H1 (cell line): ENCODE measurements at regions not wholly inside any gene's neighbourhood (a gene's known extent, or its start where the extent isn't known, plus 50 kb on each side); places are given as distances from the start of the nearest gene placed in this dataset.

ENCODE experiments used
- CTCF ChIA-PET: fragments of 300-600 bp; sonication (Branson Sonifier 250); formaldehyde crosslinking; loops from one replicate; lab custom pipeline; 2021; ENCODE audit not compliant: partially characterized antibody; lab: Charles Lee
- POLR2A ChIA-PET: fragments of 300-600 bp; sonication (Branson Sonifier 250); formaldehyde crosslinking; loops from one replicate; lab custom pipeline; 2021; ENCODE audit warnings: inconsistent platforms; ENCODE audit not compliant: partially characterized antibody; lab: Charles Lee
- DNase-seq, 2 experiments: peaks; one replicate each; pipeline versions ENCODE4 v3.0.0 to v3.0.0-alpha.2; 2010 to 2022; ENCODE audit warnings: low spot score in 2 of 2, low read depth in 1 of 2, mixed read lengths in 1 of 2
- FAIRE-seq: peaks from 2 replicates; lab custom pipeline; 2011; peaks lifted over from hg19 to GRCh38; lab: Jason Lieb, UNC
- H2AFZ ChIP-seq: 2 replicates; pipeline ENCODE4 v1.8.1; 2012; ENCODE audit warnings: low read length, inconsistent platforms
- H2AK5ac ChIP-seq: 2 replicates; pipeline ENCODE4 v1.6.1; 2013; ENCODE audit warnings: low read depth, low read length
- H2BK120ac ChIP-seq: replicated peaks from 2 replicates; pipeline ENCODE3; 2013; ENCODE audit warnings: low read depth, low read length, inconsistent platforms
- H2BK12ac ChIP-seq: 2 replicates; pipeline ENCODE4 v1.6.1; 2013; ENCODE audit warnings: low read depth, low read length
- H2BK15ac ChIP-seq: 2 replicates; pipeline ENCODE4 v1.6.1; 2013; ENCODE audit warnings: low read length
- H2BK20ac ChIP-seq: 2 replicates; pipeline ENCODE4 v1.6.1; 2013; ENCODE audit warnings: low read length
- H2BK5ac ChIP-seq: 2 replicates; pipeline ENCODE4 v1.6.1; 2013; ENCODE audit warnings: low read depth, low read length
- H3K14ac ChIP-seq: 2 replicates; pipeline ENCODE4 v1.6.1; 2013; ENCODE audit warnings: inconsistent platforms; ENCODE audit not compliant: insufficient read length
- H3K18ac ChIP-seq: 2 replicates; pipeline ENCODE4 v1.6.1; 2013; ENCODE audit warnings: low read length; ENCODE audit errors: extremely low read depth
- H3K23ac ChIP-seq: 2 replicates; pipeline ENCODE4 v1.6.1; 2013; ENCODE audit warnings: inconsistent platforms; ENCODE audit not compliant: insufficient read length
- H3K23me2 ChIP-seq: 2 replicates; pipeline ENCODE4 v1.6.1; 2013; ENCODE audit warnings: low read depth, low read length
- H3K27ac ChIP-seq: 2 replicates; pipeline ENCODE4 v1.6.1; 2011; ENCODE audit warnings: low read depth, low read length, inconsistent platforms
- H3K27me3 ChIP-seq, 4 experiments: replicated peaks in 1 of 4; 1 replicate in 1 of 4; 2 replicates in 3 of 4; pipeline versions ENCODE4 v1.6.1 to v1.8.1; 2011 to 2013; ENCODE audit warnings: low read length in 3 of 4, mild to moderate bottlenecking in 3 of 4, inconsistent platforms in 2 of 4, mixed read lengths in 2 of 4, moderate library complexity in 1 of 4; ENCODE audit not compliant: control insufficient read depth in 3 of 4, insufficient read depth in 3 of 4; ENCODE audit errors: extremely low read depth in 1 of 4
- H3K36me3 ChIP-seq, 4 experiments: 2 replicates each; pipeline versions ENCODE4 v1.6.1 to v1.8.1; 2011 to 2013; ENCODE audit warnings: mild to moderate bottlenecking in 4 of 4, low read length in 3 of 4, moderate library complexity in 2 of 4, control low read depth in 1 of 4, inconsistent platforms in 1 of 4; ENCODE audit not compliant: insufficient read depth in 4 of 4, control insufficient read depth in 2 of 4
- H3K4ac ChIP-seq: replicated peaks from 2 replicates; pipeline ENCODE3; 2013; ENCODE audit warnings: low read length, low read depth, mixed read lengths, inconsistent platforms; ENCODE audit not compliant: insufficient read length
- H3K4me1 ChIP-seq, 4 experiments: replicated peaks in 1 of 4; 1 replicate in 1 of 4; 2 replicates in 3 of 4; pipeline versions ENCODE4 v1.6.1 to v1.8.1; 2011 to 2013; ENCODE audit warnings: low read length in 3 of 4, inconsistent platforms in 2 of 4, mixed read lengths in 1 of 4; ENCODE audit not compliant: insufficient read depth in 4 of 4, control insufficient read depth in 3 of 4
- H3K4me2 ChIP-seq, 2 experiments: 2 replicates each; pipeline versions ENCODE4 v1.6.1 to v1.8.1; 2011 to 2013; ENCODE audit warnings: low read depth in 2 of 2, low read length in 2 of 2, control low read depth in 1 of 2, inconsistent platforms in 1 of 2, mild to moderate bottlenecking in 1 of 2; ENCODE audit not compliant: insufficient read depth in 1 of 2
- H3K4me3 ChIP-seq, 4 experiments: fragments of 200-600, 300-600 bp in 1 of 4; sonication (generic), shearing (Covaris generic), sonication (Bioruptor Twin) in 1 of 4; 2 replicates each; pipeline versions ENCODE4 v1.5.1 to v1.8.1; 2011 to 2016; ENCODE audit warnings: low read length in 4 of 4, low read depth in 3 of 4, control low read depth in 2 of 4, inconsistent platforms in 2 of 4, mild to moderate bottlenecking in 2 of 4, mixed read lengths in 1 of 4, moderate library complexity in 1 of 4; ENCODE audit not compliant: insufficient read depth in 2 of 4; ENCODE audit errors: extremely low read depth in 1 of 4
- H3K56ac ChIP-seq: replicated peaks from 2 replicates; pipeline ENCODE3; 2013; ENCODE audit warnings: low read depth, mild to moderate bottlenecking, mixed read lengths, low read length, inconsistent platforms; ENCODE audit not compliant: insufficient read length
- H3K79me1 ChIP-seq: 2 replicates; pipeline ENCODE4 v1.6.1; 2013; ENCODE audit warnings: low read depth, low read length, control low read depth
- H3K79me2 ChIP-seq, 2 experiments: 2 replicates each; pipeline versions ENCODE4 v1.6.1 to v1.8.1; 2012 to 2013; ENCODE audit warnings: low read length in 2 of 2, mild to moderate bottlenecking in 2 of 2, inconsistent platforms in 1 of 2; ENCODE audit not compliant: insufficient read depth in 2 of 2, control insufficient read depth in 1 of 2
- H3K9ac ChIP-seq, 4 experiments: replicated peaks in 1 of 4; 1 replicate in 1 of 4; 2 replicates in 3 of 4; pipeline versions ENCODE4 v1.6.1 to v1.8.1; 2011 to 2013; ENCODE audit warnings: low read depth in 3 of 4, low read length in 3 of 4, control low read depth in 2 of 4, mild to moderate bottlenecking in 2 of 4, moderate library complexity in 2 of 4, inconsistent platforms in 1 of 4; ENCODE audit errors: extremely low read depth in 1 of 4
- H3K9me3 ChIP-seq, 2 experiments: 2 replicates each; pipeline versions ENCODE4 v1.6.1 to v1.8.1; 2012 to 2013; ENCODE audit warnings: mild to moderate bottlenecking in 2 of 2, moderate library complexity in 2 of 2, control low read depth in 1 of 2, inconsistent platforms in 1 of 2, low read depth in 1 of 2, low read length in 1 of 2, mixed read lengths in 1 of 2; ENCODE audit not compliant: insufficient read depth in 2 of 2
- H4K20me1 ChIP-seq, 2 experiments: replicated peaks in 1 of 2; 2 replicates each; pipeline versions ENCODE3 to v1.8.1; 2011 to 2013; ENCODE audit warnings: inconsistent platforms in 2 of 2, low read length in 2 of 2, mild to moderate bottlenecking in 1 of 2; ENCODE audit not compliant: insufficient read depth in 2 of 2, control insufficient read depth in 1 of 2
- H4K5ac ChIP-seq: 2 replicates; pipeline ENCODE4 v1.6.1; 2013; ENCODE audit warnings: low read length, low read depth, mixed read lengths, inconsistent platforms; ENCODE audit not compliant: insufficient read length
- H4K8ac ChIP-seq: 2 replicates; pipeline ENCODE4 v1.8.0; 2013; ENCODE audit warnings: mild to moderate bottlenecking, moderate library complexity, low read length, inconsistent platforms; ENCODE audit not compliant: insufficient read depth; ENCODE audit errors: extremely low read depth
- H4K91ac ChIP-seq: replicated peaks from 2 replicates; pipeline ENCODE3; 2013; ENCODE audit warnings: low read length, mixed read lengths, inconsistent platforms; ENCODE audit not compliant: insufficient read length
- BCL11A ChIP-seq, 2 experiments: IDR thresholded peaks; one replicate each; pipeline ENCODE4 v1.6.1; 2011; ENCODE audit warnings: low read depth in 2 of 2, low read length in 2 of 2, mild to moderate bottlenecking in 2 of 2
- CEBPB ChIP-seq: IDR thresholded peaks from 2 replicates; pipeline ENCODE4 v1.6.1; 2012; ENCODE audit warnings: low read depth, low read length
- CREB1 ChIP-seq: IDR thresholded peaks from 2 replicates; pipeline ENCODE4 v1.6.1; 2012; ENCODE audit warnings: inconsistent platforms
- KDM1A ChIP-seq: fragments of 200-600, 300-600 bp; sonication (generic); IDR thresholded peaks from 2 replicates; pipeline ENCODE4 v1.7.1; 2016; ENCODE audit warnings: mild to moderate bottlenecking, low read length, borderline replicate concordance
- NRF1 ChIP-seq: IDR thresholded peaks from 2 replicates; pipeline ENCODE4 v1.6.1; 2011; ENCODE audit warnings: mild to moderate bottlenecking, low read depth, low read length, improper control_type of control experiment
- PHF8 ChIP-seq: fragments of 200-600 bp; sonication (generic); conservative IDR thresholded peaks from 2 replicates; pipeline ENCODE4 v1.7.1; 2012; ENCODE audit warnings: low read depth, mild to moderate bottlenecking, inconsistent platforms, low read length, moderate library complexity
- SAP30 ChIP-seq: fragments of 300-600 bp; sonication (generic); IDR thresholded peaks from 2 replicates; pipeline ENCODE4 v1.7.1; 2012; ENCODE audit warnings: low read length, moderate library complexity, mild to moderate bottlenecking, inconsistent platforms; ENCODE audit not compliant: insufficient read depth, insufficient replicate concordance
- SIRT6 ChIP-seq: IDR thresholded peaks from one replicate; pipeline ENCODE4 v1.7.1; 2012; ENCODE audit warnings: low read length, inconsistent platforms
- TEAD4 ChIP-seq: IDR thresholded peaks from 2 replicates; pipeline ENCODE4 v1.6.1; 2012; ENCODE audit warnings: low read depth, low read length, inconsistent platforms, mixed read lengths
- WGBS, 2 experiments: shearing (Covaris generic) in 1 of 2; methylation state at CpG; one replicate each; pipeline versions ENCODE4 v1.1.6 to v1.1.7; 2013 to 2015; ENCODE audit warnings: low lambda C conversion rate in 2 of 2, mixed read lengths in 2 of 2, inconsistent platforms in 1 of 2, low coverage in 1 of 2, missing lambda C conversion rate in 1 of 2; ENCODE audit not compliant: insufficient replicate concordance in 2 of 2, insufficient coverage in 1 of 2, insufficient read length in 1 of 2; ENCODE audit errors: extremely low coverage in 1 of 2, missing lambda C conversion rate in 1 of 2; 5-methylcytosine and 5-hydroxymethylcytosine counted together
- TF ChIP-seq, protein P1 (sequence below): IDR thresholded peaks from 2 replicates; pipeline ENCODE4 v1.6.1; 2011; ENCODE audit warnings: low read depth, mild to moderate bottlenecking, low read length; ENCODE audit not compliant: insufficient read depth
- TF ChIP-seq, protein P2 (sequence below): IDR thresholded peaks from 2 replicates; pipeline ENCODE4 v1.6.1; 2012; ENCODE audit warnings: low read length, inconsistent platforms

- Histone ChIP-seq H2BK20ac (no peak overlapping the region), H2AK5ac (no peak overlapping the region), H3K23me2 (no peaks in the 10 kb centered on the region), H2BK15ac (no peak overlapping the region), H4K91ac (no peak overlapping the region), H2BK12ac (no peak overlapping the region), H3K79me2 (no peaks in the 10 kb centered on the region), H3K4me1 (peaks cover 0 to 7% (median 0%) of the 10 kb centered on the region in 4 experiments; a peak in 1 of 7 replicates), H3K9ac (no peak overlapping the region), H3K9me3 (no peaks in the 10 kb centered on the region), H3K27ac (no peak overlapping the region), H4K20me1 (no peaks in the 10 kb centered on the region), H3K23ac (no peak overlapping the region), H3K36me3 (no peaks in the 10 kb centered on the region; a peak in 2 of 8 replicates), H3K14ac (no peak overlapping the region), H2BK5ac (no peak overlapping the region), H2AFZ (no peak overlapping the region), H3K4ac (no peak overlapping the region), H3K4me2 (no peak overlapping the region), H3K4me3 (no peak overlapping the region), H3K27me3 (no peaks in the 10 kb centered on the region), H3K18ac (no peak overlapping the region), H3K56ac (no peak overlapping the region), H4K8ac (no peak overlapping the region), H2BK120ac (no peak overlapping the region), H3K79me1 (no peaks in the 10 kb centered on the region), H4K5ac (no peak overlapping the region)
- no peak for FAIRE-seq
- DNase-seq: no peak
- POLR2A ChIA-PET: interaction anchor here (0.7 kb wide), 1 partner anchor 23 kb away, joined by 3 read pairs; no protein-coding TSS in a partner anchor
- 77% methylated on average over 9 of the region's 9 CpGs; no CpG with 5 or more reads in 1 of the 2 experiments for WGBS, 2 experiments
- CTCF ChIA-PET: interaction anchor here (0.7 to 4.8 kb wide), 52 partner anchors 8 to 926 kb away, joined by 3 to 43 read pairs (median 6); no protein-coding TSS in a partner anchor
- TF ChIP-seq PHF8: no peak
- TF ChIP-seq CREB1: no peak
- TF ChIP-seq, protein P1, sequence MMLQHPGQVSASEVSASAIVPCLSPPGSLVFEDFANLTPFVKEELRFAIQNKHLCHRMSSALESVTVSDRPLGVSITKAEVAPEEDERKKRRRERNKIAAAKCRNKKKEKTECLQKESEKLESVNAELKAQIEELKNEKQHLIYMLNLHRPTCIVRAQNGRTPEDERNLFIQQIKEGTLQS: no peak
- no peak for TF ChIP-seq SIRT6
- TF ChIP-seq NRF1: no peak
- TF ChIP-seq CEBPB: no peak
- TF ChIP-seq TEAD4: no peak
- TF ChIP-seq, protein P2, sequence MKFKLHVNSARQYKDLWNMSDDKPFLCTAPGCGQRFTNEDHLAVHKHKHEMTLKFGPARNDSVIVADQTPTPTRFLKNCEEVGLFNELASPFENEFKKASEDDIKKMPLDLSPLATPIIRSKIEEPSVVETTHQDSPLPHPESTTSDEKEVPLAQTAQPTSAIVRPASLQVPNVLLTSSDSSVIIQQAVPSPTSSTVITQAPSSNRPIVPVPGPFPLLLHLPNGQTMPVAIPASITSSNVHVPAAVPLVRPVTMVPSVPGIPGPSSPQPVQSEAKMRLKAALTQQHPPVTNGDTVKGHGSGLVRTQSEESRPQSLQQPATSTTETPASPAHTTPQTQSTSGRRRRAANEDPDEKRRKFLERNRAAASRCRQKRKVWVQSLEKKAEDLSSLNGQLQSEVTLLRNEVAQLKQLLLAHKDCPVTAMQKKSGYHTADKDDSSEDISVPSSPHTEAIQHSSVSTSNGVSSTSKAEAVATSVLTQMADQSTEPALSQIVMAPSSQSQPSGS: no peak
- no peak for TF ChIP-seq SAP30
- TF ChIP-seq KDM1A: no peak
- TF ChIP-seq BCL11A (IDR thresholded peaks at IDR 0.05; ENCODE audit: low read depth in 2 of 2, low read length in 2 of 2): no peak
Observed at GRCh38 chr3:127373441-127374085, 85.7 kb upstream of the PRR20G start.
